ENCODE measurements at regions not wholly inside any gene's neighbourhood (a gene's known extent, or its start where the extent isn't known, plus 50 kb on each side); places are given as distances from the start of the nearest gene placed in this dataset.

DNA sequence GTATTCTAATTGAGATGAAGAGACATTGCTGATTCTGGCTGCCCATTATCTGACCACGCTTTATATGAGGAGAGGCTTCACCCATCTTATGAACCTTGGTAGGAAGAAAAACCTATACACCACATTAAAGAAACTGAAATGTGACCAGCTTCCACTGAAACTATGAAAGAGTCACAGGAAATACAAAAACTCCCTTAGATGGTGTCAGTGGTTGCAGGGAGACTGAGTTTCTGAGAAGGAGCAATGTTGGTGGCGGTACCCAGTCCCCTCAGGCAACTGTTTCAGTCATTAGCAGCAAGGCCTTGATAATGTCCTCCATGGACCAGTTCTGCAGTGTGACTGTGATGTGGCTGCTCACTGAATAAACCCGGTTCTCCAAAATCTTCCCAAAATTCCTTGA lies 110.5 kb upstream of the FTMT start:
- TF ChIP-seq, protein P1, sequence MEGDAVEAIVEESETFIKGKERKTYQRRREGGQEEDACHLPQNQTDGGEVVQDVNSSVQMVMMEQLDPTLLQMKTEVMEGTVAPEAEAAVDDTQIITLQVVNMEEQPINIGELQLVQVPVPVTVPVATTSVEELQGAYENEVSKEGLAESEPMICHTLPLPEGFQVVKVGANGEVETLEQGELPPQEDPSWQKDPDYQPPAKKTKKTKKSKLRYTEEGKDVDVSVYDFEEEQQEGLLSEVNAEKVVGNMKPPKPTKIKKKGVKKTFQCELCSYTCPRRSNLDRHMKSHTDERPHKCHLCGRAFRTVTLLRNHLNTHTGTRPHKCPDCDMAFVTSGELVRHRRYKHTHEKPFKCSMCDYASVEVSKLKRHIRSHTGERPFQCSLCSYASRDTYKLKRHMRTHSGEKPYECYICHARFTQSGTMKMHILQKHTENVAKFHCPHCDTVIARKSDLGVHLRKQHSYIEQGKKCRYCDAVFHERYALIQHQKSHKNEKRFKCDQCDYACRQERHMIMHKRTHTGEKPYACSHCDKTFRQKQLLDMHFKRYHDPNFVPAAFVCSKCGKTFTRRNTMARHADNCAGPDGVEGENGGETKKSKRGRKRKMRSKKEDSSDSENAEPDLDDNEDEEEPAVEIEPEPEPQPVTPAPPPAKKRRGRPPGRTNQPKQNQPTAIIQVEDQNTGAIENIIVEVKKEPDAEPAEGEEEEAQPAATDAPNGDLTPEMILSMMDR (IDR thresholded peaks at IDR 0.05), result no peak
- TF ChIP-seq POLR2A (IDR thresholded peaks at IDR 0.05), result no peak
